ENCODE measurements at regions not wholly inside any gene's neighbourhood (a gene's known extent, or its start where the extent isn't known, plus 50 kb on each side); places are given as distances from the start of the nearest gene placed in this dataset.

GRCh38 chr13:74774264-74774663 lies 640.1 kb upstream of the KLF12 start:
- no peak overlapping the region for H3K4me3 Mint-ChIP-seq
- H3K36me3 Mint-ChIP-seq: no peaks in the 10 kb centered on the region
- H3K4me1 Mint-ChIP-seq: peaks cover 0 to 2% (median 0%) of the 10 kb centered on the region in 3 donors
- H3K9me3 Mint-ChIP-seq: peaks cover 0 to 3% (median 0%) of the 10 kb centered on the region in 3 donors
- H3K27me3 Mint-ChIP-seq: peaks cover 2% of the 10 kb centered on the region
- no peak overlapping the region for H3K27ac Mint-ChIP-seq

GRCh38 chr13:74773248-74773647 lies 639.0 kb upstream of the KLF12 start:
- H3K27me3 Mint-ChIP-seq: peaks cover 2% of the 10 kb centered on the region
- H3K27ac Mint-ChIP-seq: peak overlapping the region in 1 of 3 donors; percentile 12
- peaks cover 0 to 2% (median 0%) of the 10 kb centered on the region in 3 donors for H3K4me1 Mint-ChIP-seq
- H3K9me3 Mint-ChIP-seq: peaks cover 0 to 3% (median 0%) of the 10 kb centered on the region in 3 donors
- no peaks in the 10 kb centered on the region for H3K36me3 Mint-ChIP-seq
- no peak overlapping the region for H3K4me3 Mint-ChIP-seq

- Mint-ChIP-seq H3K36me3 (no peaks in the 10 kb centered on the region), H3K4me1 (peaks cover 0 to 2% (median 0%) of the 10 kb centered on the region in 3 donors), H3K9me3 (peaks cover 0 to 3% (median 0%) of the 10 kb centered on the region in 3 donors), H3K4me3 (no peak overlapping the region), H3K27ac (peak overlapping the region in 1 of 3 donors; percentile 1), H3K27me3 (peaks cover 2% of the 10 kb centered on the region)
These were observed 637.8 kb upstream of the KLF12 start for GRCh38 chr13:74771964-74772363.

GRCh38 chr13:74770361-74770760 lies 636.2 kb upstream of the KLF12 start:
- H3K9me3 Mint-ChIP-seq: peaks cover 0 to 3% (median 0%) of the 10 kb centered on the region in 3 donors
- H3K27ac Mint-ChIP-seq: no peak overlapping the region
- peaks cover 2% of the 10 kb centered on the region for H3K27me3 Mint-ChIP-seq
- peaks cover 0 to 2% (median 0%) of the 10 kb centered on the region in 3 donors for H3K4me1 Mint-ChIP-seq
- no peaks in the 10 kb centered on the region for H3K36me3 Mint-ChIP-seq
- no peak overlapping the region for H3K4me3 Mint-ChIP-seq

- no peaks in the 10 kb centered on the region for H3K36me3 Mint-ChIP-seq
- H3K4me3 Mint-ChIP-seq: no peak overlapping the region
- no peaks in the 10 kb centered on the region for H3K27me3 Mint-ChIP-seq
- H3K9me3 Mint-ChIP-seq: peaks cover 0 to 1% (median 0%) of the 10 kb centered on the region in 3 donors
- no peak overlapping the region for H3K27ac Mint-ChIP-seq
- peaks cover 0 to 2% (median 0%) of the 10 kb centered on the region in 3 donors for H3K4me1 Mint-ChIP-seq
These were observed 635.1 kb upstream of the KLF12 start for GRCh38 chr13:74769333-74769732.

GRCh38 chr13:74768521-74769085 lies 634.4 kb upstream of the KLF12 start:
- no peaks in the 10 kb centered on the region for H3K36me3 Mint-ChIP-seq
- no peak overlapping the region for H3K27ac Mint-ChIP-seq
- no peak overlapping the region for H3K4me3 Mint-ChIP-seq
- H3K27me3 Mint-ChIP-seq: no peaks in the 10 kb centered on the region
- H3K9me3 Mint-ChIP-seq: peaks cover 0 to 3% (median 0%) of the 10 kb centered on the region in 3 donors
- peaks cover 0 to under 1% (median 0%) of the 10 kb centered on the region in 3 donors for H3K4me1 Mint-ChIP-seq

GRCh38 chr13:74767050-74767449 lies 632.8 kb upstream of the KLF12 start:
- Mint-ChIP-seq H3K4me1 (no peaks in the 10 kb centered on the region), H3K27ac (no peak overlapping the region), H3K27me3 (no peaks in the 10 kb centered on the region), H3K9me3 (peaks cover 0 to 3% (median 0%) of the 10 kb centered on the region in 3 donors), H3K4me3 (no peak overlapping the region), H3K36me3 (no peaks in the 10 kb centered on the region)

- Mint-ChIP-seq H3K9me3 (peaks cover 0 to 3% (median 0%) of the 10 kb centered on the region in 3 donors), H3K4me1 (no peaks in the 10 kb centered on the region), H3K4me3 (no peak overlapping the region), H3K27ac (no peak overlapping the region), H3K27me3 (no peaks in the 10 kb centered on the region), H3K36me3 (no peaks in the 10 kb centered on the region)
These were observed 631.8 kb upstream of the KLF12 start for GRCh38 chr13:74765955-74766354.

GRCh38 chr13:74761801-74762757 lies 627.9 kb upstream of the KLF12 start:
- Mint-ChIP-seq H3K36me3 (no peaks in the 10 kb centered on the region), H3K27ac (no peak overlapping the region), H3K27me3 (no peaks in the 10 kb centered on the region), H3K9me3 (peaks cover 0 to 3% (median 0%) of the 10 kb centered on the region in 3 donors), H3K4me3 (no peak overlapping the region), H3K4me1 (no peaks in the 10 kb centered on the region)

- Mint-ChIP-seq H3K36me3 (no peaks in the 10 kb centered on the region), H3K4me1 (no peaks in the 10 kb centered on the region), H3K4me3 (no peak overlapping the region), H3K27ac (no peak overlapping the region), H3K9me3 (no peaks in the 10 kb centered on the region), H3K27me3 (peaks cover 1% of the 10 kb centered on the region)
These were observed 624.0 kb upstream of the KLF12 start for GRCh38 chr13:74758188-74758587.

GRCh38 chr13:74755065-74755464 lies 620.9 kb upstream of the KLF12 start:
- Mint-ChIP-seq H3K4me3 (no peak overlapping the region), H3K36me3 (no peaks in the 10 kb centered on the region), H3K27me3 (peaks cover 1% of the 10 kb centered on the region), H3K4me1 (no peaks in the 10 kb centered on the region), H3K9me3 (no peaks in the 10 kb centered on the region), H3K27ac (no peak overlapping the region)

- Mint-ChIP-seq H3K27ac (no peak overlapping the region), H3K9me3 (no peaks in the 10 kb centered on the region), H3K27me3 (peaks cover 1% of the 10 kb centered on the region), H3K4me1 (no peaks in the 10 kb centered on the region), H3K36me3 (no peaks in the 10 kb centered on the region), H3K4me3 (no peak overlapping the region)
These were observed 617.5 kb upstream of the KLF12 start for GRCh38 chr13:74751739-74752138.

- Mint-ChIP-seq H3K27ac (no peak overlapping the region), H3K4me3 (no peak overlapping the region), H3K36me3 (no peaks in the 10 kb centered on the region), H3K9me3 (no peaks in the 10 kb centered on the region), H3K4me1 (peaks cover 0 to 1% (median 0%) of the 10 kb centered on the region in 3 donors), H3K27me3 (no peaks in the 10 kb centered on the region)
These were observed 613.2 kb upstream of the KLF12 start for GRCh38 chr13:74747186-74747955.

- Mint-ChIP-seq H3K4me3 (no peak overlapping the region), H3K27me3 (no peaks in the 10 kb centered on the region), H3K36me3 (no peaks in the 10 kb centered on the region), H3K9me3 (no peaks in the 10 kb centered on the region), H3K4me1 (peaks cover 0 to 1% (median 0%) of the 10 kb centered on the region in 3 donors), H3K27ac (no peak overlapping the region)
These were observed 609.8 kb upstream of the KLF12 start for GRCh38 chr13:74743992-74744391.

- no peaks in the 10 kb centered on the region for H3K36me3 Mint-ChIP-seq
- peaks cover 0 to 2% (median 0%) of the 10 kb centered on the region in 3 donors for H3K9me3 Mint-ChIP-seq
- no peaks in the 10 kb centered on the region for H3K27me3 Mint-ChIP-seq
- H3K4me1 Mint-ChIP-seq: peaks cover 0 to 1% (median 0%) of the 10 kb centered on the region in 3 donors
- no peak overlapping the region for H3K27ac Mint-ChIP-seq
- no peak overlapping the region for H3K4me3 Mint-ChIP-seq
These were observed 607.5 kb upstream of the KLF12 start for GRCh38 chr13:74741732-74742131.

All from IgD-negative memory B cell (primary cell).